ENCODE measurements at regions not wholly inside any gene's neighbourhood (a gene's known extent, or its start where the extent isn't known, plus 50 kb on each side); places are given as distances from the start of the nearest gene placed in this dataset.

DNA sequence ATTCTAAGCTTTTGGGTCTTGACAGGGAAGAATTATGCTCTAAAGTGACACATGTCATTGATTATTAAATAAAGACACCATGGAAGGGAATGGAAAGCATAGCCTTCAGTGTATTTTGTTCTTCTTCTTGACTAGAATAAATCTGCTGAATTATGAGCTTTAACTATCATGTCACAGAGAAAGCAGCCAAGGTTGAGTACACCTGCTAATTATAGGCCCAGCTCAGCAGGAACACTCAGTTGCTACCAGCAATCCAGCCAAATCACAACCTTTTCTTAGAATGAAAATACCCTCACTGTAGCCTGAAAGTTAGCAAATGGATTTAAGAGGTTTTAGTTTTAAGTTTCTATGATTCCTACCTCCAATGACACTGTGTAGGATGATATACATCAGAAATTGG lies 225.3 kb upstream of the RHOBTB1 start:
- TF ChIP-seq, protein P1, sequence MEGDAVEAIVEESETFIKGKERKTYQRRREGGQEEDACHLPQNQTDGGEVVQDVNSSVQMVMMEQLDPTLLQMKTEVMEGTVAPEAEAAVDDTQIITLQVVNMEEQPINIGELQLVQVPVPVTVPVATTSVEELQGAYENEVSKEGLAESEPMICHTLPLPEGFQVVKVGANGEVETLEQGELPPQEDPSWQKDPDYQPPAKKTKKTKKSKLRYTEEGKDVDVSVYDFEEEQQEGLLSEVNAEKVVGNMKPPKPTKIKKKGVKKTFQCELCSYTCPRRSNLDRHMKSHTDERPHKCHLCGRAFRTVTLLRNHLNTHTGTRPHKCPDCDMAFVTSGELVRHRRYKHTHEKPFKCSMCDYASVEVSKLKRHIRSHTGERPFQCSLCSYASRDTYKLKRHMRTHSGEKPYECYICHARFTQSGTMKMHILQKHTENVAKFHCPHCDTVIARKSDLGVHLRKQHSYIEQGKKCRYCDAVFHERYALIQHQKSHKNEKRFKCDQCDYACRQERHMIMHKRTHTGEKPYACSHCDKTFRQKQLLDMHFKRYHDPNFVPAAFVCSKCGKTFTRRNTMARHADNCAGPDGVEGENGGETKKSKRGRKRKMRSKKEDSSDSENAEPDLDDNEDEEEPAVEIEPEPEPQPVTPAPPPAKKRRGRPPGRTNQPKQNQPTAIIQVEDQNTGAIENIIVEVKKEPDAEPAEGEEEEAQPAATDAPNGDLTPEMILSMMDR (IDR thresholded peaks at IDR 0.05): no peak
- TF ChIP-seq, protein P2, sequence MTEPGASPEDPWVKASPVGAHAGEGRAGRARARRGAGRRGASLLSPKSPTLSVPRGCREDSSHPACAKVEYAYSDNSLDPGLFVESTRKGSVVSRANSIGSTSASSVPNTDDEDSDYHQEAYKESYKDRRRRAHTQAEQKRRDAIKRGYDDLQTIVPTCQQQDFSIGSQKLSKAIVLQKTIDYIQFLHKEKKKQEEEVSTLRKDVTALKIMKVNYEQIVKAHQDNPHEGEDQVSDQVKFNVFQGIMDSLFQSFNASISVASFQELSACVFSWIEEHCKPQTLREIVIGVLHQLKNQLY (CRISPR knock-in tag; IDR thresholded peaks at IDR 0.05): no peak
- TF ChIP-seq, protein P3, sequence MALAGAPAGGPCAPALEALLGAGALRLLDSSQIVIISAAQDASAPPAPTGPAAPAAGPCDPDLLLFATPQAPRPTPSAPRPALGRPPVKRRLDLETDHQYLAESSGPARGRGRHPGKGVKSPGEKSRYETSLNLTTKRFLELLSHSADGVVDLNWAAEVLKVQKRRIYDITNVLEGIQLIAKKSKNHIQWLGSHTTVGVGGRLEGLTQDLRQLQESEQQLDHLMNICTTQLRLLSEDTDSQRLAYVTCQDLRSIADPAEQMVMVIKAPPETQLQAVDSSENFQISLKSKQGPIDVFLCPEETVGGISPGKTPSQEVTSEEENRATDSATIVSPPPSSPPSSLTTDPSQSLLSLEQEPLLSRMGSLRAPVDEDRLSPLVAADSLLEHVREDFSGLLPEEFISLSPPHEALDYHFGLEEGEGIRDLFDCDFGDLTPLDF (CRISPR knock-in tag; IDR thresholded peaks at IDR 0.05): no peak
- no peak for TF ChIP-seq TEAD1 (CRISPR knock-in tag; IDR thresholded peaks at IDR 0.05)
